GM23338 (cell line): ENCODE measurements at regions not wholly inside any gene's neighbourhood (a gene's known extent, or its start where the extent isn't known, plus 50 kb on each side); places are given as distances from the start of the nearest gene placed in this dataset.

Experiments used
- ATAC-seq: fragments of 200-7000 bp; cut with Tn5 transposase; 3 replicates; pipeline ENCODE4 v1.9.1; 2020
- DNase-seq: peaks from one replicate; pipeline ENCODE4 v3.0.0-alpha.2; 2015; ENCODE audit warnings: low spot score
- H2AFZ ChIP-seq: fragments of 200-600 bp; sonication (generic); 2 replicates; pipeline ENCODE4 v1.8.0; 2016; ENCODE audit warnings: antibody characterized with exemption, mild to moderate bottlenecking, moderate library complexity
- H3F3A ChIP-seq: fragments of 200-600 bp; sonication (generic); replicated peaks from 2 replicates; pipeline ENCODE4 v1.8.0; 2017; ENCODE audit warnings: antibody characterized with exemption, mixed run types, low read depth
- H3K27ac ChIP-seq: fragments of 200-600 bp; sonication (generic); 2 replicates; pipeline ENCODE4 v1.6.1; 2016; ENCODE audit warnings: low read depth
- H3K27me3 ChIP-seq: fragments of 200-600 bp; sonication (generic); 2 replicates; pipeline ENCODE4 v1.8.0; 2016; ENCODE audit warnings: mild to moderate bottlenecking, mixed run types, moderate library complexity; ENCODE audit not compliant: insufficient read depth
- H3K36me3 ChIP-seq: fragments of 200-600 bp; sonication (generic); 2 replicates; pipeline ENCODE4 v1.8.0; 2016; ENCODE audit warnings: mild to moderate bottlenecking; ENCODE audit not compliant: insufficient read depth
- H3K4me1 ChIP-seq: fragments of 200-600 bp; sonication (generic); 2 replicates; pipeline ENCODE4 v1.8.0; 2016; ENCODE audit warnings: mild to moderate bottlenecking, moderate library complexity; ENCODE audit not compliant: insufficient read depth
- H3K4me2 ChIP-seq: fragments of 200-600 bp; sonication (generic); 2 replicates; pipeline ENCODE4 v1.7.1; 2017; ENCODE audit warnings: mixed run types
- H3K4me3 ChIP-seq: fragments of 200-600 bp; sonication (generic); 2 replicates; pipeline ENCODE4 v1.6.1; 2016; ENCODE audit warnings: mixed run types
- H3K79me2 ChIP-seq: fragments of 200-600 bp; sonication (generic); replicated peaks from 2 replicates; pipeline ENCODE4 v1.8.0; 2017; ENCODE audit warnings: mild to moderate bottlenecking; ENCODE audit not compliant: insufficient read depth
- H3K9me2 ChIP-seq: fragments of 200-600 bp; sonication (generic); 2 replicates; pipeline ENCODE4 v1.8.0; 2017; ENCODE audit not compliant: insufficient read depth
- H4K20me1 ChIP-seq: fragments of 200-600 bp; sonication (generic); replicated peaks from 2 replicates; pipeline ENCODE4 v1.8.0; 2017; ENCODE audit warnings: mild to moderate bottlenecking; ENCODE audit not compliant: insufficient read depth
- H3K27ac Mint-ChIP-seq: 2 replicates; pipeline ENCODE4 v1.8.0; 2020; ENCODE audit warnings: inconsistent platforms, mild to moderate bottlenecking, moderate library complexity, mixed read lengths
- H3K27me3 Mint-ChIP-seq: 3 replicates; pipeline ENCODE4 v1.8.0; 2022; ENCODE audit warnings: low read depth, mild to moderate bottlenecking, moderate library complexity, mixed read lengths, inconsistent platforms; ENCODE audit not compliant: insufficient read depth, poor library complexity
- H3K36me3 Mint-ChIP-seq: 3 replicates; pipeline ENCODE4 v1.8.0; 2021; ENCODE audit warnings: low read depth, mild to moderate bottlenecking, inconsistent platforms, moderate library complexity, mixed read lengths
- H3K4me1 Mint-ChIP-seq: 3 replicates; pipeline ENCODE4 v1.8.0; 2020; ENCODE audit warnings: mild to moderate bottlenecking, inconsistent platforms, mixed read lengths
- H3K4me3 Mint-ChIP-seq: 3 replicates; pipeline ENCODE4 v1.8.0; 2021; ENCODE audit warnings: moderate library complexity, mild to moderate bottlenecking, inconsistent platforms, mixed read lengths
- H3K9me3 Mint-ChIP-seq: 3 replicates; pipeline ENCODE4 v1.8.0; 2020; ENCODE audit warnings: moderate library complexity, mild to moderate bottlenecking, inconsistent platforms, mixed read lengths
- CREB1 ChIP-seq: fragments of 250-450 bp; sonication (Bioruptor Pico); IDR thresholded peaks from 2 replicates; pipeline ENCODE4 v1.5.0; 2020; ENCODE audit warnings: low read depth, mild to moderate bottlenecking, moderate library complexity
- EZH2 ChIP-seq: fragments of 200-600 bp; sonication (generic); IDR thresholded peaks from one replicate; pipeline ENCODE4 v1.8.0; 2017; ENCODE audit warnings: antibody characterized with exemption, mild to moderate bottlenecking, low read depth; ENCODE audit not compliant: unreplicated experiment
- EZH2phosphoT487 ChIP-seq: fragments of 200-600 bp; sonication (generic); IDR thresholded peaks from one replicate; pipeline ENCODE4 v1.8.1; 2018; ENCODE audit warnings: antibody characterized with exemption; ENCODE audit not compliant: unreplicated experiment
- JUNB ChIP-seq: IDR thresholded peaks from one replicate; pipeline ENCODE4 v1.6.1; 2016; ENCODE audit warnings: antibody characterized with exemption; ENCODE audit not compliant: unreplicated experiment
- NANOG ChIP-seq: IDR thresholded peaks from 2 replicates; pipeline ENCODE4 v1.6.1; 2016; ENCODE audit warnings: antibody characterized with exemption, borderline replicate concordance
- POLR2AphosphoS5 ChIP-seq: IDR thresholded peaks from 2 replicates; pipeline ENCODE4 v1.6.1; 2016; ENCODE audit warnings: antibody characterized with exemption, low read depth
- STAT1 ChIP-seq: IDR thresholded peaks from one replicate; pipeline ENCODE4 v1.6.1; 2016; ENCODE audit warnings: antibody characterized with exemption; ENCODE audit not compliant: unreplicated experiment
- ZNF114 ChIP-seq: fragments of 250-450 bp; sonication (Bioruptor Pico); IDR thresholded peaks from 2 replicates; pipeline ENCODE4 v1.5.0; 2020; ENCODE audit warnings: mild to moderate bottlenecking, moderate library complexity
- ZNF331 ChIP-seq: fragments of 250-450 bp; sonication (Bioruptor Pico); IDR thresholded peaks from 2 replicates; pipeline ENCODE4 v1.5.0; 2020; ENCODE audit warnings: low read depth, mild to moderate bottlenecking, moderate library complexity
- ZNF462 ChIP-seq: fragments of 250-450 bp; sonication (Bioruptor Pico); IDR thresholded peaks from 2 replicates; pipeline ENCODE4 v1.5.0; 2020; ENCODE audit warnings: mild to moderate bottlenecking, moderate library complexity
- TF ChIP-seq, protein P1 (sequence below), 2 experiments: fragments of 200-600 bp in 1 of 2; sonication (generic) in 1 of 2; conservative IDR thresholded peaks; 2 replicates each; pipeline versions ENCODE4 v1.5.1 to v1.6.1; 2016 to 2017; ENCODE audit warnings: antibody characterized with exemption in 2 of 2, low read depth in 2 of 2, mild to moderate bottlenecking in 2 of 2, moderate library complexity in 1 of 2
- TF ChIP-seq, protein P2 (sequence below): IDR thresholded peaks from 2 replicates; pipeline ENCODE4 v1.6.1; 2016; ENCODE audit warnings: antibody characterized with exemption
- TF ChIP-seq, protein P3 (sequence below): IDR thresholded peaks from one replicate; pipeline ENCODE4 v1.6.1; 2018; ENCODE audit warnings: antibody characterized with exemption; ENCODE audit not compliant: unreplicated experiment

GRCh38 chr18:64474255-64474654 is 325.4 kb upstream of the LINC00305 start:
- no peak overlapping the region for H3K27ac ChIP-seq
- Mint-ChIP-seq H3K9me3 (no peaks in the 10 kb centered on the region), H3K4me1 (peaks cover 9% of the 10 kb centered on the region), H3K27ac (no peak overlapping the region), H3K4me3 (no peak overlapping the region), H3K36me3 (no peaks in the 10 kb centered on the region), H3K27me3 (no peaks in the 10 kb centered on the region)
- H3F3A ChIP-seq: no peaks in the 10 kb centered on the region
- ATAC-seq (no peak), DNase-seq (no peak)
- no peak overlapping the region for H2AFZ ChIP-seq
- no peak overlapping the region for H3K4me3 ChIP-seq
- no peaks in the 10 kb centered on the region for H3K79me2 ChIP-seq
- no peaks in the 10 kb centered on the region for H3K27me3 ChIP-seq
- TF ChIP-seq, protein P1, sequence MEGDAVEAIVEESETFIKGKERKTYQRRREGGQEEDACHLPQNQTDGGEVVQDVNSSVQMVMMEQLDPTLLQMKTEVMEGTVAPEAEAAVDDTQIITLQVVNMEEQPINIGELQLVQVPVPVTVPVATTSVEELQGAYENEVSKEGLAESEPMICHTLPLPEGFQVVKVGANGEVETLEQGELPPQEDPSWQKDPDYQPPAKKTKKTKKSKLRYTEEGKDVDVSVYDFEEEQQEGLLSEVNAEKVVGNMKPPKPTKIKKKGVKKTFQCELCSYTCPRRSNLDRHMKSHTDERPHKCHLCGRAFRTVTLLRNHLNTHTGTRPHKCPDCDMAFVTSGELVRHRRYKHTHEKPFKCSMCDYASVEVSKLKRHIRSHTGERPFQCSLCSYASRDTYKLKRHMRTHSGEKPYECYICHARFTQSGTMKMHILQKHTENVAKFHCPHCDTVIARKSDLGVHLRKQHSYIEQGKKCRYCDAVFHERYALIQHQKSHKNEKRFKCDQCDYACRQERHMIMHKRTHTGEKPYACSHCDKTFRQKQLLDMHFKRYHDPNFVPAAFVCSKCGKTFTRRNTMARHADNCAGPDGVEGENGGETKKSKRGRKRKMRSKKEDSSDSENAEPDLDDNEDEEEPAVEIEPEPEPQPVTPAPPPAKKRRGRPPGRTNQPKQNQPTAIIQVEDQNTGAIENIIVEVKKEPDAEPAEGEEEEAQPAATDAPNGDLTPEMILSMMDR (conservative IDR thresholded peaks at IDR 0.05; ENCODE audit: low read depth in 2 of 2): no peak
- TF ChIP-seq JUNB (no peak), STAT1 (no peak), ZNF114 (CRISPR knock-in tag) (no peak), ZNF462 (no peak), ZNF331 (CRISPR knock-in tag) (no peak), POLR2AphosphoS5 (no peak), EZH2phosphoT487 (no peak), CREB1 (CRISPR knock-in tag) (no peak), EZH2 (no peak), NANOG (no peak)
- TF ChIP-seq, protein P2, sequence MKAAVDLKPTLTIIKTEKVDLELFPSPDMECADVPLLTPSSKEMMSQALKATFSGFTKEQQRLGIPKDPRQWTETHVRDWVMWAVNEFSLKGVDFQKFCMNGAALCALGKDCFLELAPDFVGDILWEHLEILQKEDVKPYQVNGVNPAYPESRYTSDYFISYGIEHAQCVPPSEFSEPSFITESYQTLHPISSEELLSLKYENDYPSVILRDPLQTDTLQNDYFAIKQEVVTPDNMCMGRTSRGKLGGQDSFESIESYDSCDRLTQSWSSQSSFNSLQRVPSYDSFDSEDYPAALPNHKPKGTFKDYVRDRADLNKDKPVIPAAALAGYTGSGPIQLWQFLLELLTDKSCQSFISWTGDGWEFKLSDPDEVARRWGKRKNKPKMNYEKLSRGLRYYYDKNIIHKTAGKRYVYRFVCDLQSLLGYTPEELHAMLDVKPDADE: no peak
- TF ChIP-seq, protein P3, sequence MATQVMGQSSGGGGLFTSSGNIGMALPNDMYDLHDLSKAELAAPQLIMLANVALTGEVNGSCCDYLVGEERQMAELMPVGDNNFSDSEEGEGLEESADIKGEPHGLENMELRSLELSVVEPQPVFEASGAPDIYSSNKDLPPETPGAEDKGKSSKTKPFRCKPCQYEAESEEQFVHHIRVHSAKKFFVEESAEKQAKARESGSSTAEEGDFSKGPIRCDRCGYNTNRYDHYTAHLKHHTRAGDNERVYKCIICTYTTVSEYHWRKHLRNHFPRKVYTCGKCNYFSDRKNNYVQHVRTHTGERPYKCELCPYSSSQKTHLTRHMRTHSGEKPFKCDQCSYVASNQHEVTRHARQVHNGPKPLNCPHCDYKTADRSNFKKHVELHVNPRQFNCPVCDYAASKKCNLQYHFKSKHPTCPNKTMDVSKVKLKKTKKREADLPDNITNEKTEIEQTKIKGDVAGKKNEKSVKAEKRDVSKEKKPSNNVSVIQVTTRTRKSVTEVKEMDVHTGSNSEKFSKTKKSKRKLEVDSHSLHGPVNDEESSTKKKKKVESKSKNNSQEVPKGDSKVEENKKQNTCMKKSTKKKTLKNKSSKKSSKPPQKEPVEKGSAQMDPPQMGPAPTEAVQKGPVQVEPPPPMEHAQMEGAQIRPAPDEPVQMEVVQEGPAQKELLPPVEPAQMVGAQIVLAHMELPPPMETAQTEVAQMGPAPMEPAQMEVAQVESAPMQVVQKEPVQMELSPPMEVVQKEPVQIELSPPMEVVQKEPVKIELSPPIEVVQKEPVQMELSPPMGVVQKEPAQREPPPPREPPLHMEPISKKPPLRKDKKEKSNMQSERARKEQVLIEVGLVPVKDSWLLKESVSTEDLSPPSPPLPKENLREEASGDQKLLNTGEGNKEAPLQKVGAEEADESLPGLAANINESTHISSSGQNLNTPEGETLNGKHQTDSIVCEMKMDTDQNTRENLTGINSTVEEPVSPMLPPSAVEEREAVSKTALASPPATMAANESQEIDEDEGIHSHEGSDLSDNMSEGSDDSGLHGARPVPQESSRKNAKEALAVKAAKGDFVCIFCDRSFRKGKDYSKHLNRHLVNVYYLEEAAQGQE: no peak
- H4K20me1 ChIP-seq: no peaks in the 10 kb centered on the region
- no peaks in the 10 kb centered on the region for H3K36me3 ChIP-seq
- no peaks in the 10 kb centered on the region for H3K9me2 ChIP-seq
- H3K4me1 ChIP-seq: no peaks in the 10 kb centered on the region
- no peak overlapping the region for H3K4me2 ChIP-seq
